ENCODE measurements at regions not wholly inside any gene's neighbourhood (a gene's known extent, or its start where the extent isn't known, plus 50 kb on each side); places are given as distances from the start of the nearest gene placed in this dataset.

DNA sequence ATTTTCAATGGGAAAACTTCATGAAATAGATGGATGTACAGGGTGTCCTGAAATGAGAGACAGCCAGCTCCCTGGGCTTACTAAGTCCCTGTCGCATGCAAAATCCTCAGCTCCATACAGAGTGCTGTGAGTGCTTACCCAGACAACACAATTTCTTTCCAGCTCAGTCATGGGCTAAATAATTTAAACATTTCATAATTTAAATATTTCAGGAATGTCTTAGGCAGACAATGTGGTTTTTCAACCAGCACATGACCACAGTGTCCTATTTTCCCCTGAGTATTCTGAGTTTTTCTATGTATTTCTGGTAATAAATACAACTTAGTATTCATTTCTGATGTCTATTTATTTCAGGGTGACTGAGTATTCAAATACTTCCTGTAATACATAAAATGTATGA is 188.5 kb upstream of the SNX2 start:
- Histone ChIP-seq H3K18ac (ENCODE audit: low read depth in 1 of 2, low read length in 2 of 2) (no peak overlapping the region), H2BK12ac (ENCODE audit: low read length in 2 of 2) (no peak overlapping the region), H4K91ac (ENCODE audit: low read length) (no peak overlapping the region), H3K4me1 (ENCODE audit: control insufficient read depth, insufficient read depth, low read depth, low read length) (peaks cover 3% of the 10 kb centered on the region), H3K14ac (ENCODE audit: low read length in 2 of 2) (no peak overlapping the region), H3K9me3 (ENCODE audit: control insufficient read depth, low read length) (no peaks in the 10 kb centered on the region), H3K36me3 (ENCODE audit: control insufficient read depth in 1 of 2, insufficient read depth in 2 of 2, low read depth in 1 of 2, low read length in 2 of 2) (no peaks in the 10 kb centered on the region), H3K23ac (ENCODE audit: low read length in 2 of 2) (no peak overlapping the region), H3K4ac (ENCODE audit: low read depth in 1 of 2, low read length in 2 of 2) (no peak overlapping the region), H3K9ac (ENCODE audit: low read length) (no peak overlapping the region), H3K27ac (ENCODE audit: low read length, poor library complexity, severe bottlenecking) (peak overlapping the region; percentile 7), H3K4me3 (ENCODE audit: insufficient read depth in 1 of 2, low read depth in 1 of 2, low read length in 2 of 2) (no peak overlapping the region), H2BK5ac (ENCODE audit: low read depth, low read length, poor library complexity, severe bottlenecking) (no peak overlapping the region), H2AK5ac (ENCODE audit: low read length, severe bottlenecking) (no peak overlapping the region), H2BK15ac (ENCODE audit: low read depth, poor library complexity, severe bottlenecking) (no peak overlapping the region), H3K4me2 (ENCODE audit: low read length, poor library complexity, severe bottlenecking) (no peak overlapping the region), H3K79me1 (replicated peaks; ENCODE audit: low read length, poor library complexity, severe bottlenecking) (no peaks in the 10 kb centered on the region), H3K27me3 (ENCODE audit: control insufficient read depth in 1 of 2, insufficient read depth in 1 of 2, low read length in 2 of 2) (peaks cover 0 to 17% of the 10 kb centered on the region in 2 experiments), H2AFZ (ENCODE audit: low read depth, low read length) (no peak overlapping the region), H2BK120ac (ENCODE audit: low read depth, low read length) (no peak overlapping the region), H4K8ac (ENCODE audit: low read length) (no peak overlapping the region)
- 60% methylated on average over 1 of the region's 1 CpG for WGBS
- peak; percentile 30 for DNase-seq

DNA sequence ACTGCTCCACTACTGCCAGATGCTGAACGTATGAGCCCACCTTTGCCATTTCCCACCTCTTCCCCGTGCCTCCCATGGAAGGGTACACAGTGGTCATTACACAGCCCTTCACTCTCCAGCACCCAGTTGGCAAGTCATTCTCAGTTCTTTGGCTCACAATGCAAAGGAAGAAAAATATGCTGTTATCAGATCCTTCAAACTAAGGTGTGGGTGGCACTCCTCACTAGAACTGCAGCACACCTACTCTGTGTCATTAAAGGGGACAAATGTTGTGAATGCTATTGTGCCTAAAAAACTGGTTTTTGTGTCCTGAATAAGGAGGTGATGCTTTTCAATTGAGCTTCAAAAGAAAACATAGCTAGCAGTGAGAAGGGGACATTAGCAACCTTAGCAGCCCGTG is 183.1 kb upstream of the SNX2 start:
- Histone ChIP-seq H3K36me3 (ENCODE audit: control insufficient read depth in 1 of 2, insufficient read depth in 2 of 2, low read depth in 1 of 2, low read length in 2 of 2) (no peaks in the 10 kb centered on the region), H3K4me3 (ENCODE audit: insufficient read depth in 1 of 2, low read depth in 1 of 2, low read length in 2 of 2) (no peak overlapping the region), H2AK5ac (ENCODE audit: low read length, severe bottlenecking) (no peak overlapping the region), H3K27ac (ENCODE audit: low read length, poor library complexity, severe bottlenecking) (no peak overlapping the region), H3K4me2 (ENCODE audit: low read length, poor library complexity, severe bottlenecking) (no peak overlapping the region), H2AFZ (ENCODE audit: low read depth, low read length) (no peak overlapping the region), H3K9me3 (ENCODE audit: control insufficient read depth, low read length) (no peaks in the 10 kb centered on the region), H3K9ac (ENCODE audit: low read length) (no peak overlapping the region), H3K27me3 (ENCODE audit: control insufficient read depth in 1 of 2, insufficient read depth in 1 of 2, low read length in 2 of 2) (no peaks in the 10 kb centered on the region), H2BK120ac (ENCODE audit: low read depth, low read length) (no peak overlapping the region), H2BK15ac (ENCODE audit: low read depth, poor library complexity, severe bottlenecking) (no peak overlapping the region), H3K23ac (ENCODE audit: low read length in 2 of 2) (no peak overlapping the region), H3K18ac (ENCODE audit: low read depth in 1 of 2, low read length in 2 of 2) (no peak overlapping the region), H2BK5ac (ENCODE audit: low read depth, low read length, poor library complexity, severe bottlenecking) (no peak overlapping the region), H4K8ac (ENCODE audit: low read length) (no peak overlapping the region), H3K4me1 (ENCODE audit: control insufficient read depth, insufficient read depth, low read depth, low read length) (no peaks in the 10 kb centered on the region), H3K79me1 (replicated peaks; ENCODE audit: low read length, poor library complexity, severe bottlenecking) (no peaks in the 10 kb centered on the region), H4K91ac (ENCODE audit: low read length) (no peak overlapping the region), H2BK12ac (ENCODE audit: low read length in 2 of 2) (no peak overlapping the region), H3K14ac (ENCODE audit: low read length in 2 of 2) (no peak overlapping the region), H3K4ac (ENCODE audit: low read depth in 1 of 2, low read length in 2 of 2) (no peak overlapping the region)
- no peak for DNase-seq
- WGBS, result 96% methylated on average over 2 of the region's 3 CpGs

GRCh38 chr5:122599000-122599399 is 175.9 kb upstream of the SNX2 start:
- Histone ChIP-seq H3K27ac (ENCODE audit: low read length, poor library complexity, severe bottlenecking) (no peak overlapping the region), H3K14ac (ENCODE audit: low read length in 2 of 2) (no peak overlapping the region), H3K4me3 (ENCODE audit: insufficient read depth in 1 of 2, low read depth in 1 of 2, low read length in 2 of 2) (no peak overlapping the region), H3K9me3 (ENCODE audit: control insufficient read depth, low read length) (peaks cover 3% of the 10 kb centered on the region), H3K18ac (ENCODE audit: low read depth in 1 of 2, low read length in 2 of 2) (no peak overlapping the region), H2AFZ (ENCODE audit: low read depth, low read length) (no peak overlapping the region), H3K4me2 (ENCODE audit: low read length, poor library complexity, severe bottlenecking) (no peak overlapping the region), H3K79me1 (replicated peaks; ENCODE audit: low read length, poor library complexity, severe bottlenecking) (no peaks in the 10 kb centered on the region), H2BK15ac (ENCODE audit: low read depth, poor library complexity, severe bottlenecking) (no peak overlapping the region), H3K9ac (ENCODE audit: low read length) (no peak overlapping the region), H2AK5ac (ENCODE audit: low read length, severe bottlenecking) (no peak overlapping the region), H3K23ac (ENCODE audit: low read length in 2 of 2) (no peak overlapping the region), H2BK5ac (ENCODE audit: low read depth, low read length, poor library complexity, severe bottlenecking) (no peak overlapping the region), H3K27me3 (ENCODE audit: control insufficient read depth in 1 of 2, insufficient read depth in 1 of 2, low read length in 2 of 2) (no peaks in the 10 kb centered on the region), H3K36me3 (ENCODE audit: control insufficient read depth in 1 of 2, insufficient read depth in 2 of 2, low read depth in 1 of 2, low read length in 2 of 2) (no peaks in the 10 kb centered on the region), H3K4me1 (ENCODE audit: control insufficient read depth, insufficient read depth, low read depth, low read length) (no peaks in the 10 kb centered on the region), H4K91ac (ENCODE audit: low read length) (no peak overlapping the region), H3K4ac (ENCODE audit: low read depth in 1 of 2, low read length in 2 of 2) (no peak overlapping the region), H4K8ac (ENCODE audit: low read length) (no peak overlapping the region), H2BK12ac (ENCODE audit: low read length in 2 of 2) (no peak overlapping the region), H2BK120ac (ENCODE audit: low read depth, low read length) (no peak overlapping the region)
- DNase-seq, result no peak

GRCh38 chr5:122600924-122601323 is 174.0 kb upstream of the SNX2 start:
- Histone ChIP-seq H2AK5ac (ENCODE audit: low read length, severe bottlenecking) (no peak overlapping the region), H2BK12ac (ENCODE audit: low read length in 2 of 2) (no peak overlapping the region), H3K36me3 (ENCODE audit: control insufficient read depth in 1 of 2, insufficient read depth in 2 of 2, low read depth in 1 of 2, low read length in 2 of 2) (no peaks in the 10 kb centered on the region), H3K4ac (ENCODE audit: low read depth in 1 of 2, low read length in 2 of 2) (no peak overlapping the region), H2AFZ (ENCODE audit: low read depth, low read length) (no peak overlapping the region), H3K9me3 (ENCODE audit: control insufficient read depth, low read length) (peaks cover 3% of the 10 kb centered on the region), H2BK15ac (ENCODE audit: low read depth, poor library complexity, severe bottlenecking) (no peak overlapping the region), H4K8ac (ENCODE audit: low read length) (no peak overlapping the region), H3K9ac (ENCODE audit: low read length) (no peak overlapping the region), H3K4me1 (ENCODE audit: control insufficient read depth, insufficient read depth, low read depth, low read length) (no peaks in the 10 kb centered on the region), H3K23ac (ENCODE audit: low read length in 2 of 2) (no peak overlapping the region), H3K14ac (ENCODE audit: low read length in 2 of 2) (no peak overlapping the region), H4K91ac (ENCODE audit: low read length) (no peak overlapping the region), H3K79me1 (replicated peaks; ENCODE audit: low read length, poor library complexity, severe bottlenecking) (no peaks in the 10 kb centered on the region), H3K4me2 (ENCODE audit: low read length, poor library complexity, severe bottlenecking) (no peak overlapping the region), H3K27ac (ENCODE audit: low read length, poor library complexity, severe bottlenecking) (no peak overlapping the region), H2BK120ac (ENCODE audit: low read depth, low read length) (no peak overlapping the region), H2BK5ac (ENCODE audit: low read depth, low read length, poor library complexity, severe bottlenecking) (no peak overlapping the region), H3K18ac (ENCODE audit: low read depth in 1 of 2, low read length in 2 of 2) (no peak overlapping the region), H3K27me3 (ENCODE audit: control insufficient read depth in 1 of 2, insufficient read depth in 1 of 2, low read length in 2 of 2) (no peaks in the 10 kb centered on the region), H3K4me3 (ENCODE audit: insufficient read depth in 1 of 2, low read depth in 1 of 2, low read length in 2 of 2) (no peak overlapping the region)
- WGBS, result 76% methylated on average over 1 of the region's 1 CpG
- DNase-seq, result no peak

Data from mesenchymal stem cell (in vitro differentiated cells and primary cell).